ENCODE measurements at regions not wholly inside any gene's neighbourhood (a gene's known extent, or its start where the extent isn't known, plus 50 kb on each side); places are given as distances from the start of the nearest gene placed in this dataset.

DNA sequence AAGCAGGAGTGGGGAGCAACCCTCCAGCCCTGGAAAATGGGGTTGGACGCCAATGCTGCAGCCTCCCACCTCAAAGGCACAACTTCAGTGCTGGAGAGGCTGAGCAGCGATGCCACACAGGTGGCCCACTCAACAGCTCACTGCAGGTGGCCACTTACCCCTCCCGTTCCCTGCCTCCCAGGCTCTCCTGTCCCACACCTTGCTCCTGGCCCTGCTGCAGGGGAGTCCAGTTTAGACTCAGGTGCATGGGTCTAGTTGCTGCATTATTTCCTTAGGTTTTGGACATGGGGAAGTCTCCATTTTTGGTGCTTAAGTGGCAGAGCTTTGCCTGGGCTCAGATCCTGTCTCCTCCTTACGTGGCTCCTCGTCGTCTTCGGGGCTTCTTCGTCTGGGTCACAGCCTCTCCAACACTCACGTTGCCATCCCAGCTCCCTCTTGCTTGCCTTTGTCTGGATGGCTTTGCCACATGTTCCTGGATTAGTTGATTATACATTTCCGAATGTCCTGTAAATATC, 898.3 kb downstream of the BRD1 start:
- Histone ChIP-seq H3K79me2 (ENCODE audit: insufficient read depth, low read length) (no peaks in the 10 kb centered on the region), H3K9me2 (replicated peaks; ENCODE audit: low read depth, low read length) (no peaks in the 10 kb centered on the region), H3K27me3 (ENCODE audit: insufficient read depth, low read length, poor library complexity, severe bottlenecking) (no peaks in the 10 kb centered on the region), H3K36me3 (ENCODE audit: insufficient read depth, low read length) (no peaks in the 10 kb centered on the region), H3K4me2 (ENCODE audit: low read depth, low read length, poor library complexity, severe bottlenecking) (no peak overlapping the region), H3K4me3 (ENCODE audit: low read length, poor library complexity, severe bottlenecking) (no peak overlapping the region), H3K9me3 (ENCODE audit: insufficient read depth, low read depth, low read length) (no peaks in the 10 kb centered on the region), H3K9ac (ENCODE audit: low read depth, low read length, poor library complexity, severe bottlenecking) (no peak overlapping the region), H3K4me1 (ENCODE audit: insufficient read depth, low read length, poor library complexity, severe bottlenecking) (no peaks in the 10 kb centered on the region), H4K20me1 (ENCODE audit: insufficient read depth, low read length, poor library complexity, severe bottlenecking) (no peaks in the 10 kb centered on the region), H2AFZ (ENCODE audit: low read length) (no peak overlapping the region), H3F3A (ENCODE audit: low read depth) (no peaks in the 10 kb centered on the region)
- TF ChIP-seq EZH2phosphoT487 (IDR thresholded peaks at IDR 0.05; ENCODE audit: borderline replicate concordance) = no peak
- TF ChIP-seq, protein P1, sequence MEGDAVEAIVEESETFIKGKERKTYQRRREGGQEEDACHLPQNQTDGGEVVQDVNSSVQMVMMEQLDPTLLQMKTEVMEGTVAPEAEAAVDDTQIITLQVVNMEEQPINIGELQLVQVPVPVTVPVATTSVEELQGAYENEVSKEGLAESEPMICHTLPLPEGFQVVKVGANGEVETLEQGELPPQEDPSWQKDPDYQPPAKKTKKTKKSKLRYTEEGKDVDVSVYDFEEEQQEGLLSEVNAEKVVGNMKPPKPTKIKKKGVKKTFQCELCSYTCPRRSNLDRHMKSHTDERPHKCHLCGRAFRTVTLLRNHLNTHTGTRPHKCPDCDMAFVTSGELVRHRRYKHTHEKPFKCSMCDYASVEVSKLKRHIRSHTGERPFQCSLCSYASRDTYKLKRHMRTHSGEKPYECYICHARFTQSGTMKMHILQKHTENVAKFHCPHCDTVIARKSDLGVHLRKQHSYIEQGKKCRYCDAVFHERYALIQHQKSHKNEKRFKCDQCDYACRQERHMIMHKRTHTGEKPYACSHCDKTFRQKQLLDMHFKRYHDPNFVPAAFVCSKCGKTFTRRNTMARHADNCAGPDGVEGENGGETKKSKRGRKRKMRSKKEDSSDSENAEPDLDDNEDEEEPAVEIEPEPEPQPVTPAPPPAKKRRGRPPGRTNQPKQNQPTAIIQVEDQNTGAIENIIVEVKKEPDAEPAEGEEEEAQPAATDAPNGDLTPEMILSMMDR (conservative IDR thresholded peaks at IDR 0.05; ENCODE audit: low read length) = no peak

- Histone ChIP-seq H3K9ac (ENCODE audit: low read depth, low read length, poor library complexity, severe bottlenecking) (no peak overlapping the region), H3K4me3 (ENCODE audit: low read length, poor library complexity, severe bottlenecking) (no peak overlapping the region), H3K4me2 (ENCODE audit: low read depth, low read length, poor library complexity, severe bottlenecking) (no peak overlapping the region), H2AFZ (ENCODE audit: low read length) (no peak overlapping the region), H3K4me1 (ENCODE audit: insufficient read depth, low read length, poor library complexity, severe bottlenecking) (no peaks in the 10 kb centered on the region), H3F3A (ENCODE audit: low read depth) (no peaks in the 10 kb centered on the region), H4K20me1 (ENCODE audit: insufficient read depth, low read length, poor library complexity, severe bottlenecking) (no peaks in the 10 kb centered on the region), H3K9me2 (replicated peaks; ENCODE audit: low read depth, low read length) (no peaks in the 10 kb centered on the region), H3K79me2 (ENCODE audit: insufficient read depth, low read length) (no peaks in the 10 kb centered on the region), H3K27me3 (ENCODE audit: insufficient read depth, low read length, poor library complexity, severe bottlenecking) (no peaks in the 10 kb centered on the region), H3K36me3 (ENCODE audit: insufficient read depth, low read length) (no peaks in the 10 kb centered on the region), H3K9me3 (ENCODE audit: insufficient read depth, low read depth, low read length) (no peaks in the 10 kb centered on the region; the same call in 1 of the 2 replicates)
- TF ChIP-seq, protein P1 (conservative IDR thresholded peaks at IDR 0.05; ENCODE audit: low read length) = no peak
- TF ChIP-seq EZH2phosphoT487 (IDR thresholded peaks at IDR 0.05; ENCODE audit: borderline replicate concordance) = no peak
Observed at GRCh38 chr22:48927591-48927990, 900.1 kb downstream of the BRD1 start.

DNA sequence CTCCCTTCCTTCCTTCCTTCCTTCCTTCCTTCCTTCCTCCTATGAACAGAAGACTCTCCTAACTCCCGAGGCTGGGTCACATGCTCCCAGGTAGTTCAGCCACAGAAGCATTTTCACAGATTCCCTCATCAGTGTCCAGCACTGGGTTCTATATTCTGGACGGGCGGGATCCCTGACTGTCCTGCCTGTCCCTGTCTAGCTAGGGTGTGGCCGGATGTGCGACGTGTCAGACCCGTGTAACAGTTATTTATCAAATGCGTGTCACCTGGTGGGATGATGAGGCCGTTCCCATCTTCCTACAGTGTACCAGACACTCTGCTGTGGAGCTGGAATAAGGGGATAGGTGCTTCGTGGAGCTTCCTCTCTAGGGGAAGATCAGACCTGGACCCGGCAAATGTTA, 901.0 kb downstream of the BRD1 start:
- no peak overlapping the region for H3K4me3 ChIP-seq (ENCODE audit: low read length, poor library complexity, severe bottlenecking)
- no peak for TF ChIP-seq EZH2phosphoT487 (IDR thresholded peaks at IDR 0.05; ENCODE audit: borderline replicate concordance)
- TF ChIP-seq, protein P1 (conservative IDR thresholded peaks at IDR 0.05; ENCODE audit: low read length) = no peak
- no peaks in the 10 kb centered on the region for H3K79me2 ChIP-seq (ENCODE audit: insufficient read depth, low read length)
- no peaks in the 10 kb centered on the region for H3K27me3 ChIP-seq (ENCODE audit: insufficient read depth, low read length, poor library complexity, severe bottlenecking)
- no peak overlapping the region for H3K4me2 ChIP-seq (ENCODE audit: low read depth, low read length, poor library complexity, severe bottlenecking)
- no peaks in the 10 kb centered on the region for H3K4me1 ChIP-seq (ENCODE audit: insufficient read depth, low read length, poor library complexity, severe bottlenecking)
- no peak overlapping the region for H2AFZ ChIP-seq (ENCODE audit: low read length)
- peaks cover 2% of the 10 kb centered on the region; the same call in 1 of the 2 replicates for H3K9me3 ChIP-seq (ENCODE audit: insufficient read depth, low read depth, low read length)
- H4K20me1 ChIP-seq (ENCODE audit: insufficient read depth, low read length, poor library complexity, severe bottlenecking) = no peaks in the 10 kb centered on the region
- H3K9ac ChIP-seq (ENCODE audit: low read depth, low read length, poor library complexity, severe bottlenecking) = no peak overlapping the region
- no peaks in the 10 kb centered on the region for H3F3A ChIP-seq (ENCODE audit: low read depth)
- no peaks in the 10 kb centered on the region for H3K9me2 ChIP-seq (replicated peaks; ENCODE audit: low read depth, low read length)
- H3K36me3 ChIP-seq (ENCODE audit: insufficient read depth, low read length) = no peaks in the 10 kb centered on the region
